DOHH2 (cell line): ENCODE measurements at regions not wholly inside any gene's neighbourhood (a gene's known extent, or its start where the extent isn't known, plus 50 kb on each side); places are given as distances from the start of the nearest gene placed in this dataset.

Source experiments
- EZH2phosphoT487 ChIP-seq: fragments of 200-600 bp; sonication (generic); IDR thresholded peaks from 2 replicates; pipeline ENCODE4 v1.6.1; 2017; ENCODE audit warnings: borderline replicate concordance, mild to moderate bottlenecking, antibody characterized with exemption, low read length, moderate library complexity, mixed read lengths
- TF ChIP-seq, protein P1 (sequence below): fragments of 200-600 bp; sonication (generic); IDR thresholded peaks from one replicate; pipeline ENCODE4 v1.5.1; 2014; ENCODE audit warnings: antibody characterized with exemption, mild to moderate bottlenecking, low read depth, low read length; ENCODE audit not compliant: poor library complexity, severe bottlenecking

DNA sequence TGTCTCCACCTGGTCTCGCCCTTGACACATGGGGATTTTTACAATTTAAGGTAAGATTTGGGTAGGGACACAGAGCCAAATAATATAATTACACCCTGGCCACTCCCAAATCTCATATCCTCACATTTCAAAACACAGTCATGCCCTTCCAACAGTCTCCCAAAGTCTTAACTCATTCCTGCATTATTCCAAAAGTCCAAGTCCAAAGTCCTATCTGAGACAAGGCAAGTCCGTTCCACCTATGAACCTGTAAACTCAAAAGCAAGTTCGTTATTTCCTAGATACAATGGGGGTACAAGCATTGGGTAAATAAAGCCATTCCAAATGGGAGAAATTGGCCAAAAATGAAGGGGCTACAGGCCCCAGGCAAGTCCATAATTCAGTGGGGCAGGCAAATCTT lies 380.8 kb downstream of the CXXC4 start:
- TF ChIP-seq, protein P1, sequence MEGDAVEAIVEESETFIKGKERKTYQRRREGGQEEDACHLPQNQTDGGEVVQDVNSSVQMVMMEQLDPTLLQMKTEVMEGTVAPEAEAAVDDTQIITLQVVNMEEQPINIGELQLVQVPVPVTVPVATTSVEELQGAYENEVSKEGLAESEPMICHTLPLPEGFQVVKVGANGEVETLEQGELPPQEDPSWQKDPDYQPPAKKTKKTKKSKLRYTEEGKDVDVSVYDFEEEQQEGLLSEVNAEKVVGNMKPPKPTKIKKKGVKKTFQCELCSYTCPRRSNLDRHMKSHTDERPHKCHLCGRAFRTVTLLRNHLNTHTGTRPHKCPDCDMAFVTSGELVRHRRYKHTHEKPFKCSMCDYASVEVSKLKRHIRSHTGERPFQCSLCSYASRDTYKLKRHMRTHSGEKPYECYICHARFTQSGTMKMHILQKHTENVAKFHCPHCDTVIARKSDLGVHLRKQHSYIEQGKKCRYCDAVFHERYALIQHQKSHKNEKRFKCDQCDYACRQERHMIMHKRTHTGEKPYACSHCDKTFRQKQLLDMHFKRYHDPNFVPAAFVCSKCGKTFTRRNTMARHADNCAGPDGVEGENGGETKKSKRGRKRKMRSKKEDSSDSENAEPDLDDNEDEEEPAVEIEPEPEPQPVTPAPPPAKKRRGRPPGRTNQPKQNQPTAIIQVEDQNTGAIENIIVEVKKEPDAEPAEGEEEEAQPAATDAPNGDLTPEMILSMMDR, result no peak
- TF ChIP-seq EZH2phosphoT487, result no peak
